SU-DHL-6 (cell line): ENCODE measurements at regions not wholly inside any gene's neighbourhood (a gene's known extent, or its start where the extent isn't known, plus 50 kb on each side); places are given as distances from the start of the nearest gene placed in this dataset.

ENCODE experiments used
- CTCF ChIP-seq: fragments of 200-600 bp; sonication (generic); IDR thresholded peaks from one replicate; pipeline ENCODE4 v1.5.1; 2017; ENCODE audit warnings: antibody characterized with exemption, mild to moderate bottlenecking, low read length, moderate library complexity; ENCODE audit not compliant: insufficient read depth, poor library complexity, severe bottlenecking
- EZH2phosphoT487 ChIP-seq: fragments of 200-600 bp; sonication (generic), shearing (Covaris generic); conservative IDR thresholded peaks from 2 replicates; pipeline ENCODE4 v1.6.1; 2018; ENCODE audit warnings: mild to moderate bottlenecking, antibody characterized with exemption, low read length, moderate library complexity, mixed read lengths

DNA sequence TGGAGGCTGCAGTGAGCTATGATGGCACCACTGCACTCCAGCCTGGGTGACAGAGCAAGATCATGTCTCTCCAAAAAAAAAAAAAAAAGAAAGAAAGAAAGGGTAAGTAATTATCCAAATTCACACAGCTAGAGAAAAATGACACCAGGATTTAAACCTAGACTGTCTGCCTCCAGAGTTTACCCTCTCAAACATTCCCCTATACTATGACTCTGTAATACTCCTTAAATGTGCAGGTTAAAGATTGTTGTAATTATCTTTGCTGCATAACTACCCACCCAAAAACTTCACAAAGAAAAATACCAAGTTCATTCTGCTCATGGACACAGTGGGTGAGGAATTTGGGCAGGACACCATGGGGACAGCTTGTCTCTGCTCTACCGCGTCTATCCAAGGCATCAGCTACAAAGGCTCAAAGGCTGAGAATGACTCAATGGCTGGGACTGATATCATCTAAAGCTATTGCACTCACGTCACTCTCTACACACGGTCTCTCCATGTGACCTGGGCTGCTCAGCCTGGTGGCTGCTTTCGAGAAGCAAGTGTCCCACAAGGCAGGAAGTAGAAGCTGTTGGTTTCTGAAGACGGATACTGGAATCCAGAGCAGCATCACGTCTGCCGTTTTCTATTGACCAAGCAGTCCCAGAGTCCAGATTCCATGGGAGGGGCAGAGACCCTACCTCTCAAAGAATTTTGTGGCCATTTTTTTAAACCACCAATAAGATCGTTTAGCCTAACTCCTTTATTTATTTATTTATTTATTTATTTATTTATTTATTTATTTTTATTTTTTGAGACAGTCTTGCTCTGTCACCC, 185.7 kb upstream of the AUTS2 start:
- TF ChIP-seq CTCF (no peak), EZH2phosphoT487 (no peak)
